ENCODE measurements at regions not wholly inside any gene's neighbourhood (a gene's known extent, or its start where the extent isn't known, plus 50 kb on each side); places are given as distances from the start of the nearest gene placed in this dataset.

GRCh38 chr20:58098571-58098970 is 129.9 kb downstream of the ANKRD60 start:
- peaks cover 7% of the 10 kb centered on the region for H3K4me1 Mint-ChIP-seq (ENCODE audit: low read depth)
- H3K27me3 Mint-ChIP-seq (ENCODE audit: low read depth): peaks cover 4% of the 10 kb centered on the region
- DNase-seq (ENCODE audit: low spot score): no peak
- no peak overlapping the region for H3K4me3 Mint-ChIP-seq (ENCODE audit: unreplicated experiment)
- TF ChIP-seq, protein P1, sequence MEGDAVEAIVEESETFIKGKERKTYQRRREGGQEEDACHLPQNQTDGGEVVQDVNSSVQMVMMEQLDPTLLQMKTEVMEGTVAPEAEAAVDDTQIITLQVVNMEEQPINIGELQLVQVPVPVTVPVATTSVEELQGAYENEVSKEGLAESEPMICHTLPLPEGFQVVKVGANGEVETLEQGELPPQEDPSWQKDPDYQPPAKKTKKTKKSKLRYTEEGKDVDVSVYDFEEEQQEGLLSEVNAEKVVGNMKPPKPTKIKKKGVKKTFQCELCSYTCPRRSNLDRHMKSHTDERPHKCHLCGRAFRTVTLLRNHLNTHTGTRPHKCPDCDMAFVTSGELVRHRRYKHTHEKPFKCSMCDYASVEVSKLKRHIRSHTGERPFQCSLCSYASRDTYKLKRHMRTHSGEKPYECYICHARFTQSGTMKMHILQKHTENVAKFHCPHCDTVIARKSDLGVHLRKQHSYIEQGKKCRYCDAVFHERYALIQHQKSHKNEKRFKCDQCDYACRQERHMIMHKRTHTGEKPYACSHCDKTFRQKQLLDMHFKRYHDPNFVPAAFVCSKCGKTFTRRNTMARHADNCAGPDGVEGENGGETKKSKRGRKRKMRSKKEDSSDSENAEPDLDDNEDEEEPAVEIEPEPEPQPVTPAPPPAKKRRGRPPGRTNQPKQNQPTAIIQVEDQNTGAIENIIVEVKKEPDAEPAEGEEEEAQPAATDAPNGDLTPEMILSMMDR (IDR thresholded peaks at IDR 0.05): no peak
- H3K9me3 Mint-ChIP-seq (ENCODE audit: low read depth): no peaks in the 10 kb centered on the region
- no peak overlapping the region for H3K27ac Mint-ChIP-seq (ENCODE audit: unreplicated experiment)
- no peaks in the 10 kb centered on the region for H3K36me3 Mint-ChIP-seq (ENCODE audit: low read depth)

- Mint-ChIP-seq H3K4me1 (ENCODE audit: low read depth) (peaks cover 7% of the 10 kb centered on the region), H3K36me3 (ENCODE audit: low read depth) (no peaks in the 10 kb centered on the region), H3K27me3 (ENCODE audit: low read depth) (peaks cover 4% of the 10 kb centered on the region), H3K27ac (ENCODE audit: unreplicated experiment) (no peak overlapping the region), H3K9me3 (ENCODE audit: low read depth) (no peaks in the 10 kb centered on the region), H3K4me3 (ENCODE audit: unreplicated experiment) (no peak overlapping the region)
- TF ChIP-seq, protein P1 (IDR thresholded peaks at IDR 0.05): no peak
- DNase-seq (ENCODE audit: low spot score): no peak
Observed at GRCh38 chr20:58097943-58098342, 130.5 kb downstream of the ANKRD60 start.

GRCh38 chr20:58097429-58097828 is 131.0 kb downstream of the ANKRD60 start:
- H3K27me3 Mint-ChIP-seq (ENCODE audit: low read depth): peaks cover 4% of the 10 kb centered on the region
- H3K36me3 Mint-ChIP-seq (ENCODE audit: low read depth): no peaks in the 10 kb centered on the region
- no peak overlapping the region for H3K27ac Mint-ChIP-seq (ENCODE audit: unreplicated experiment)
- DNase-seq (ENCODE audit: low spot score): no peak
- no peaks in the 10 kb centered on the region for H3K9me3 Mint-ChIP-seq (ENCODE audit: low read depth)
- H3K4me1 Mint-ChIP-seq (ENCODE audit: low read depth): peaks cover 4% of the 10 kb centered on the region
- TF ChIP-seq, protein P1 (IDR thresholded peaks at IDR 0.05): no peak
- H3K4me3 Mint-ChIP-seq (ENCODE audit: unreplicated experiment): no peak overlapping the region

- Mint-ChIP-seq H3K4me1 (ENCODE audit: low read depth) (no peaks in the 10 kb centered on the region), H3K9me3 (ENCODE audit: low read depth) (no peaks in the 10 kb centered on the region), H3K36me3 (ENCODE audit: low read depth) (no peaks in the 10 kb centered on the region), H3K27me3 (ENCODE audit: low read depth) (peaks cover 4% of the 10 kb centered on the region), H3K4me3 (ENCODE audit: unreplicated experiment) (no peak overlapping the region), H3K27ac (ENCODE audit: unreplicated experiment) (no peak overlapping the region)
- no peak for DNase-seq (ENCODE audit: low spot score)
- TF ChIP-seq, protein P1 (IDR thresholded peaks at IDR 0.05): no peak
Observed at GRCh38 chr20:58096880-58097423, 131.5 kb downstream of the ANKRD60 start.

DNA sequence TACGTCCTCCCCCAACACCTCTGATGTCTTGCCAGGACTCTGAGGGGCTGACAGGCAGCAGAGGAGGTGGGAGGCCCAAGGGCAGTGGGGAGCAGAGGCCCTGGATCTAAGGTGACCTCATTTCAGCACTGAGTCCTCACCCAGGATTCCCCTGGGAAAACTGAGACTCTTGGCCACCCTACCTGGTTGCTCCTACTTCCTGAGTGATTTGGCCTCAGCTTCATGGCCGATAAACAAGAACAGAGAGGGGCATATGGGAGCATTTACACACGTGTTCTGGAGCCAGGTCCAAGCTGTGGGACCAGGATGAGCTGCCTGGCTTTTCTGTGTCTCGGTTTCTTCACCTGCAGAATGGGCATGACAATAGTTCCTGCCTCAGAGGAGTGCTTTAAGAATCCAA is 133.8 kb downstream of the ANKRD60 start:
- TF ChIP-seq, protein P1 (IDR thresholded peaks at IDR 0.05): no peak
- H3K27me3 Mint-ChIP-seq (ENCODE audit: low read depth): peaks cover 6% of the 10 kb centered on the region
- DNase-seq (ENCODE audit: low spot score): no peak
- no peak overlapping the region for H3K27ac Mint-ChIP-seq (ENCODE audit: unreplicated experiment)
- H3K4me3 Mint-ChIP-seq (ENCODE audit: unreplicated experiment): no peak overlapping the region
- H3K36me3 Mint-ChIP-seq (ENCODE audit: low read depth): no peaks in the 10 kb centered on the region
- H3K9me3 Mint-ChIP-seq (ENCODE audit: low read depth): no peaks in the 10 kb centered on the region
- H3K4me1 Mint-ChIP-seq (ENCODE audit: low read depth): no peaks in the 10 kb centered on the region

Data from chondrocyte (in vitro differentiated cells).